Choroid plexus epithelial cell (primary cell): ENCODE measurements at regions not wholly inside any gene's neighbourhood (a gene's known extent, or its start where the extent isn't known, plus 50 kb on each side); places are given as distances from the start of the nearest gene placed in this dataset.

Source experiments
- DNase-seq: peaks from one replicate; pipeline ENCODE4 v3.0.0-alpha.2; 2010; ENCODE audit warnings: low read depth
- H3K4me3 ChIP-seq: 2 replicates; pipeline ENCODE4 v1.5.1; 2011; ENCODE audit warnings: low read depth, mild to moderate bottlenecking, control low read depth, low read length, moderate library complexity
- TF ChIP-seq, protein P1 (sequence below): conservative IDR thresholded peaks from 2 replicates; pipeline ENCODE4 v1.5.1; 2011; ENCODE audit warnings: low read depth, mild to moderate bottlenecking, control low read depth, inconsistent platforms, low read length, moderate library complexity

DNA sequence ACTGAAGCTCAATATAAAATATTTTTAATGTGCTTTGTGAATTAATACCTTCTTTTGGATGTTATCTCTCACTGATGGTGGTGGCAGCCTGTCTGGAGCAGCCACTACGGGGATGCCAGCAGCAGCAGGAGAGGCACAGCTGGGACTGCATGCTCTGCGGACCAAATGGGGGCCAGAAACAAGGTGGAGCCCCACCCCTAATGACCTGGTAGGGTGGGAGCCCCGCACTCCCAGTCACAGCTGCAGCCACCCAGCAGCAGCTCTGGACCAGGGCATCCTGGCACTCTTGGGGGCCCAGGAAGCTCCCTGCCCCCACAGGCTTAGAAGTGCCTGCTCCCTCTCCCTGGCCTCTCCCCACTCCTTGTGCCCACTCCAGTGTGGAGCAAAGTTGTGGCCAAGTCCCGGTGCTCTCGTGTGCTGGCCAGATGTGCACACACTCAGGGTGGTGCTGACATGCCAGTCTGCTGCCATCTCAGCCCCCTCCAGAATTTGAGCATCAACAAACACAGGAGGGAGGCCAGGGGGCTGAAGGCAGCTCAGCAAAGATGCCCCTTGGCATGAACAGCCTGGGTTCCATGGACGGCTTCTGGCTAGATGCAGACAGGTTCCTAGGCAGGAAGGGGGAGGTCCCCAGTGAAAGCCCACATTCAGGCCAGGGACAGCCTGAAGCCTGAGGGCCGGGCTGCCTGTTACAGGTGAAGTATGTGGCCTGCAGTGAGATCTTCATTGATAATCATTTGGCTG lies 696.7 kb upstream of the SLITRK5 start:
- H3K4me3 ChIP-seq = no peak overlapping the region
- TF ChIP-seq, protein P1, sequence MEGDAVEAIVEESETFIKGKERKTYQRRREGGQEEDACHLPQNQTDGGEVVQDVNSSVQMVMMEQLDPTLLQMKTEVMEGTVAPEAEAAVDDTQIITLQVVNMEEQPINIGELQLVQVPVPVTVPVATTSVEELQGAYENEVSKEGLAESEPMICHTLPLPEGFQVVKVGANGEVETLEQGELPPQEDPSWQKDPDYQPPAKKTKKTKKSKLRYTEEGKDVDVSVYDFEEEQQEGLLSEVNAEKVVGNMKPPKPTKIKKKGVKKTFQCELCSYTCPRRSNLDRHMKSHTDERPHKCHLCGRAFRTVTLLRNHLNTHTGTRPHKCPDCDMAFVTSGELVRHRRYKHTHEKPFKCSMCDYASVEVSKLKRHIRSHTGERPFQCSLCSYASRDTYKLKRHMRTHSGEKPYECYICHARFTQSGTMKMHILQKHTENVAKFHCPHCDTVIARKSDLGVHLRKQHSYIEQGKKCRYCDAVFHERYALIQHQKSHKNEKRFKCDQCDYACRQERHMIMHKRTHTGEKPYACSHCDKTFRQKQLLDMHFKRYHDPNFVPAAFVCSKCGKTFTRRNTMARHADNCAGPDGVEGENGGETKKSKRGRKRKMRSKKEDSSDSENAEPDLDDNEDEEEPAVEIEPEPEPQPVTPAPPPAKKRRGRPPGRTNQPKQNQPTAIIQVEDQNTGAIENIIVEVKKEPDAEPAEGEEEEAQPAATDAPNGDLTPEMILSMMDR = no peak
- no peak for DNase-seq

DNA sequence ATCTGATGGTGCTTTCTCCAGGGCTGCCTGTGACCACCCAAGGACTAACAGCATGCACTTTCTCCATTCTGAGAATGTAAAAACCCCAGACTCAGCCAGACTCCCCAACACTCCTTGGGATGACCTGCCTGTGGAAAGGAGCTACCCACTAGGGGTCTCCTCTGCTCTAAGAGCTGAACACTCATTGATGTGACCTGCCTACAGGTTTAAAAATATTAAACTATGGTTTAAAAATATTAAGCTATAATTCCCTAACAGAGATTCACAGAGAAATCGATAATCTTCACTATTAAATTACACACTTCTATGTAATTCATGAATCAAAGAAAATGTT lies 696.2 kb upstream of the SLITRK5 start:
- no peak overlapping the region for H3K4me3 ChIP-seq
- peak; percentile 38 for DNase-seq
- TF ChIP-seq, protein P1 = peak; percentile 57

DNA sequence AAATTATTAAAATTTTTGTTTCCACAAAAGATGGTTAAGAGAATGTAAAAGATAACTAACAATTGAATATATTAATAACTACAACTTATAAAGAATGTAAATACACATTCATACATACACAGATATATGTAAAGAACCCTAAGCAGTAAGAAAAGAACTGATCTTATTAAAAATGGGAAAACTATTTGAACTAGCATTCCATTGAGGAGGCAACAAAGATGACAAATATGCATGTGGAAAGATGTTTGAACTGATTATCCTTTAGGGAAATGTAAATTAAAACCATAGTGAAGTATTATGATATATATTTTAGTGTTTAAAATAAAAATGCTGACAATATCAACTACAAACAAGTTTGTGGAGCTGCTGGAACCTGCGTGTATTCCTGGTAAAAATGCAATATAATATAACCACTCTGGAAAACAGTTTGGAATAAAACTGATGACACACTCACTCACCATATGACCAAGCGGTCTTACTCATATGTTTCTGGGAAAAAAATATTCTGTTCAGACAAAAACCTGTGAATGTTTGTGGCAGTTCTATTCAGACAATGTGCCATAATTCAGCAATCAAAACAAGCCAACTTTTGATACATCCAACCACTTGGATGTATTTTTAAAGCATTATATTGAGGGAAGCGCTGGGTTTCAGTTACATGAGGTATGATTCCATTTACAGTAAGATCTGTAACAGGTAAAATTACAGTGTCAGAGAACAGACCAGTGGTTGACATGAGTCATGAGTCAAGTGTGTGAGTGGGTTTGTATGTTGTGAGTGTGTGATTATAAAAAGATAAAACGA lies 694.4 kb upstream of the SLITRK5 start:
- no peak overlapping the region for H3K4me3 ChIP-seq
- TF ChIP-seq, protein P1 = no peak
- DNase-seq = peak; percentile 26

DNA sequence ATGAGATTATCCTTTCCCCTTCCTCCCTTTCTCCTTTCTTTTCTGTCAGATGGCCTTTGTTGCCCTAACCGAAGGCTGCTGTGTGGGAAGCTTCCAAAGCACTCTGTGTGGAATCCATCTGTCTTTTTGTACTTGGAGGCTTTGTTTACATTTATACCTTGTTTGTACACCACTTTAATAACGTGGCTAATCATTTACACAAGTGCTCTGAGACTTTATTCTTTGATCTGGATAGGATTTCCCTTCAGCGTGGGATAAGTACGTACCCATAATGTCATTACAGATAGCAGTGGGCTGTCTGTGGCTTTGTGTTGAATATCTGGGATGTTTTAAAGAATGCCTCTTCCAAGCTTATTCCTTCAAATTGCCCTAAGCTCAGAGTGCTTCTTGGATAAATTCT lies 684.7 kb upstream of the SLITRK5 start:
- peak; percentile 53 for DNase-seq
- TF ChIP-seq, protein P1 = no peak
- H3K4me3 ChIP-seq = no peak overlapping the region

DNA sequence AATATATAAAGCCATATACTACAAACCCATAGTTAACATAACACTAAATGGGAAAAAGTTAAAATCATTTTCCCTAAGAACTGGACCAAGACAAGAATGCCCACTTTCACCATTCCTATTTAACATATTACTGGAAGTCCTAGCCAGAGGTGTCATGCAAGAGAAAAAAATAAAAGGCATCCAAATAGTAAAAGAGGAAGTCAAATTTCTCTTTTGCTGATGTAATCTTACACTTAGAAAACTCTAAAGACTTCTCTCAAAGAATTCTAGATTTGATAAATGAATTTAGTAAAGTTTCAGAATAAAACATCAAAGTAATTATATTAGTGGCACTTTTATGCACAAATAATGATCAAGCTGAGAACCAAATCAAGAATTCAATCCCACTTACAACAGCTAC lies 678.9 kb upstream of the SLITRK5 start:
- no peak for DNase-seq
- TF ChIP-seq, protein P1 = no peak
- H3K4me3 ChIP-seq = no peak overlapping the region

DNA sequence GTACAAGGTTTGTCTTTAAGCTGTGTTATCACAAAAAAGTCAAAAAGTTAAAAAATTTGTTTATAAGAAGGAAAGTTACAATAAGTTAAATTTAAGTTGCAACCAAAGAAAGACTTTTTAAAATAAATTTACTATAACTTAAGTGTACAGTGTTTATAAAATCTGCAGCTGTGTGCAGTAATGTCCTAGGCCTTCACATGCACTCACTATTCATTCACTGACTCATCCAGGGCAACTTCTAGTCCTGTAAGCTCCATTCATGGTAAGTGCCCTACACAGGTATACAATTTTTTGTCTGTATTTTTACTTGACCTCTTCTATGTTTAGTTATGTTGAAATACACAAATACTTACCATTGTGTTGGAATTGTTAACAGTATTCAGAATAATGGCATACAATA lies 667.9 kb upstream of the SLITRK5 start:
- H3K4me3 ChIP-seq = no peak overlapping the region
- TF ChIP-seq, protein P1 = no peak
- DNase-seq = peak; percentile 8
